T-cell (primary cell): ENCODE measurements at regions not wholly inside any gene's neighbourhood (a gene's known extent, or its start where the extent isn't known, plus 50 kb on each side); places are given as distances from the start of the nearest gene placed in this dataset.
A peak's percentile ranks its signal among the peaks of the same experiment; 100 is the strongest.

Source experiments
- ATAC-seq, 4 experiments: fragments of 200-7000 bp in 3 of 4; fragments of 150-1000 bp in 1 of 4; cut with Tn5 transposase; replicated peaks in 1 of 4; 1 replicate in 3 of 4; 2 replicates in 1 of 4; pipeline ENCODE4 v1.10.0; 2021; ENCODE audit warnings: moderate library complexity in 3 of 4, mild to moderate bottlenecking in 2 of 4, moderate number of reproducible peaks in 1 of 4
- CTCF ChIA-PET, 2 donors: fragments of 300-600 bp; sonication (Branson Sonifier 250); formaldehyde crosslinking; loops; one replicate each; lab custom pipeline; 2022; ENCODE audit warnings: antibody characterized with exemption in 2 of 2; lab: Charles Lee
- POLR2A ChIA-PET, 2 donors: fragments of 300-600 bp; sonication (Branson Sonifier 250); formaldehyde crosslinking; loops; one replicate each; lab custom pipeline; 2022; ENCODE audit warnings: antibody characterized with exemption in 2 of 2; lab: Charles Lee
- DNase-seq, 35 experiments: peaks; one replicate each; pipeline versions ENCODE4 v3.0.0 to v3.0.0-alpha.2; 2013 to 2023
- H3K27ac ChIP-seq: one replicate; pipeline ENCODE4 v1.5.1; 2013; ENCODE audit warnings: low read length
- H3K27me3 ChIP-seq, 2 experiments: replicated peaks in 1 of 2; 1 replicate in 1 of 2; 2 replicates in 1 of 2; pipeline versions ENCODE4 v1.6.1 to v1.7.0; 2013; ENCODE audit warnings: low read length in 1 of 2, mixed read lengths in 1 of 2; ENCODE audit not compliant: control insufficient read depth in 2 of 2, insufficient read depth in 2 of 2; ENCODE audit errors: extremely low read depth in 1 of 2
- H3K36me3 ChIP-seq, 2 donors: 1 replicate in 1 of 2; 2 replicates in 1 of 2; pipeline versions ENCODE4 v1.6.1 to v1.7.0; 2013; ENCODE audit warnings: low read length in 1 of 2; ENCODE audit not compliant: control insufficient read depth in 2 of 2, insufficient read depth in 1 of 2; ENCODE audit errors: extremely low read depth in 1 of 2
- H3K4me1 ChIP-seq, 2 experiments: 1 replicate in 1 of 2; 2 replicates in 1 of 2; pipeline versions ENCODE4 v1.6.1 to v1.7.0; 2013; ENCODE audit warnings: low read length in 2 of 2, mixed read lengths in 1 of 2; ENCODE audit not compliant: insufficient read depth in 2 of 2, control insufficient read depth in 1 of 2; ENCODE audit errors: extremely low read depth in 1 of 2
- H3K4me3 ChIP-seq, 2 donors: 1 replicate in 1 of 2; 2 replicates in 1 of 2; pipeline versions ENCODE4 v1.5.1 to v1.7.0; 2013; ENCODE audit warnings: mild to moderate bottlenecking in 2 of 2, low read length in 1 of 2, moderate library complexity in 1 of 2; ENCODE audit not compliant: control insufficient read depth in 1 of 2; ENCODE audit errors: extremely low read depth in 1 of 2
- H3K9me3 ChIP-seq: 2 replicates; pipeline ENCODE4 v1.7.0; 2013
- H3K27ac Mint-ChIP-seq, 2 donors: one replicate each; pipeline ENCODE4 v1.8.0; 2020 to 2021; ENCODE audit warnings: mild to moderate bottlenecking in 2 of 2, mixed read lengths in 2 of 2
- H3K27me3 Mint-ChIP-seq, 2 donors: one replicate each; pipeline ENCODE4 v1.8.0; 2021 to 2022; ENCODE audit warnings: mixed read lengths in 2 of 2
- H3K36me3 Mint-ChIP-seq: one replicate; pipeline ENCODE4 v1.8.0; 2021; ENCODE audit warnings: mixed read lengths
- H3K4me1 Mint-ChIP-seq, 3 donors: one replicate each; pipeline ENCODE4 v1.8.0; 2020 to 2022; ENCODE audit warnings: mixed read lengths in 3 of 3, mild to moderate bottlenecking in 1 of 3
- H3K4me3 Mint-ChIP-seq, 3 donors: one replicate each; pipeline ENCODE4 v1.8.0; 2020 to 2022; ENCODE audit warnings: mild to moderate bottlenecking in 3 of 3, mixed read lengths in 3 of 3, moderate library complexity in 3 of 3
- H3K9me3 Mint-ChIP-seq, 3 donors: one replicate each; pipeline ENCODE4 v1.8.0; 2020 to 2022; ENCODE audit warnings: mixed read lengths in 3 of 3
- WGBS: methylation state at CpG from one replicate; pipeline ENCODE4 v1.1.5; 2013; ENCODE audit warnings: missing lambda C conversion rate; ENCODE audit not compliant: insufficient coverage; 5-methylcytosine and 5-hydroxymethylcytosine counted together

- Histone ChIP-seq H3K27ac (peak overlapping the region; percentile 30), H3K9me3 (no peaks in the 10 kb centered on the region), H3K4me3 (no peak overlapping the region), H3K36me3 (no peaks in the 10 kb centered on the region), H3K27me3 (no peaks in the 10 kb centered on the region), H3K4me1 (peaks cover 0 to 24% of the 10 kb centered on the region in 2 experiments)
- POLR2A ChIA-PET: interaction anchor here in 1 of 2 donors (0.7 kb wide), 1 partner anchor 40 kb away, joined by 3 read pairs; no protein-coding TSS in a partner anchor
- Mint-ChIP-seq H3K27me3 (no peaks in the 10 kb centered on the region), H3K36me3 (peaks cover 7% of the 10 kb centered on the region), H3K4me3 (peak overlapping the region in 1 of 3 donors; percentile 41), H3K9me3 (peaks cover 0 to 3% (median 0%) of the 10 kb centered on the region in 3 donors), H3K4me1 (peaks cover 40 to 54% (median 52%) of the 10 kb centered on the region in 3 donors), H3K27ac (peak overlapping the region; percentile 91 to 93)
- 100% methylated on average over 1 of the region's 1 CpG for WGBS
- CTCF ChIA-PET: no interaction called here
- DNase-seq (no peak), ATAC-seq (peak in 2 of 4 experiments; percentile 7 to 38)
Measured at GRCh38 chr12:11998944-11999315, 71.8 kb upstream of the BCL2L14 start.

GRCh38 chr12:12003609-12004008, 67.1 kb upstream of the BCL2L14 start:
- Mint-ChIP-seq H3K9me3 (peaks cover 0 to 2% (median 0%) of the 10 kb centered on the region in 3 donors), H3K4me3 (no peak overlapping the region), H3K27me3 (no peaks in the 10 kb centered on the region), H3K27ac (peak overlapping the region; percentile 33 to 80), H3K4me1 (peaks cover 55 to 69% (median 62%) of the 10 kb centered on the region in 3 donors), H3K36me3 (peaks cover 5% of the 10 kb centered on the region)
- no peak overlapping the region for H3K27ac ChIP-seq
- no CpG with 5 or more reads among the region's 5 CpGs for WGBS
- DNase-seq (no peak), ATAC-seq (no peak)
- peaks cover 11 to 35% of the 10 kb centered on the region in 2 experiments for H3K4me1 ChIP-seq
- no peak overlapping the region for H3K4me3 ChIP-seq
- POLR2A ChIA-PET: interaction anchor here (0.6 to 0.7 kb wide), 2 partner anchors 220 to 309 kb away, joined by 6 to 11 read pairs; no protein-coding TSS in a partner anchor
- H3K9me3 ChIP-seq: no peaks in the 10 kb centered on the region
- CTCF ChIA-PET: interaction anchor here (0.6 to 0.7 kb wide), 2 partner anchors 172 to 733 kb away, joined by 3 to 4 read pairs; no protein-coding TSS in a partner anchor
- H3K36me3 ChIP-seq: no peaks in the 10 kb centered on the region
- H3K27me3 ChIP-seq: no peaks in the 10 kb centered on the region

GRCh38 chr12:12004524-12004923, 66.2 kb upstream of the BCL2L14 start:
- Mint-ChIP-seq H3K4me1 (peaks cover 55 to 70% (median 64%) of the 10 kb centered on the region in 3 donors), H3K4me3 (no peak overlapping the region), H3K27me3 (no peaks in the 10 kb centered on the region), H3K27ac (peak overlapping the region; percentile 36 to 44), H3K9me3 (peaks cover 0 to 2% (median 0%) of the 10 kb centered on the region in 3 donors), H3K36me3 (peaks cover 5% of the 10 kb centered on the region)
- H3K9me3 ChIP-seq: no peaks in the 10 kb centered on the region
- CTCF ChIA-PET: no interaction called here
- ATAC-seq (no peak), DNase-seq (no peak)
- H3K27me3 ChIP-seq: no peaks in the 10 kb centered on the region
- no peak overlapping the region for H3K4me3 ChIP-seq
- H3K4me1 ChIP-seq: peaks cover 21 to 36% of the 10 kb centered on the region in 2 experiments
- no peaks in the 10 kb centered on the region for H3K36me3 ChIP-seq
- H3K27ac ChIP-seq: no peak overlapping the region
- POLR2A ChIA-PET: interaction anchor here in 1 of 2 donors (0.7 kb wide), 1 partner anchor 219 kb away, joined by 11 read pairs; no protein-coding TSS in a partner anchor
- WGBS: 95% methylated on average over 3 of the region's 3 CpGs

- peaks cover 36 to 57% of the 10 kb centered on the region in 2 experiments for H3K4me1 ChIP-seq
Measured at GRCh38 chr12:12007001-12007712, 63.6 kb upstream of the BCL2L14 start.

GRCh38 chr12:12007713-12008231, 63.0 kb upstream of the BCL2L14 start:
- ATAC-seq (no peak), DNase-seq (peak in 2 of 35 experiments; percentile 17 to 41)
- H3K27me3 Mint-ChIP-seq: no peaks in the 10 kb centered on the region
- H3K9me3 Mint-ChIP-seq: peaks cover 0 to 2% (median 0%) of the 10 kb centered on the region in 3 donors
- Histone ChIP-seq H3K27ac (peak overlapping the region; percentile 60), H3K4me1 (peaks cover 36 to 59% of the 10 kb centered on the region in 2 experiments), H3K27me3 (no peaks in the 10 kb centered on the region), H3K9me3 (no peaks in the 10 kb centered on the region), H3K36me3 (no peaks in the 10 kb centered on the region), H3K4me3 (peak overlapping the region in 1 of 2 donors; percentile 5)
- ChIA-PET CTCF (interaction anchor here in 1 of 2 donors (1.3 kb wide), 2 partner anchors 25 to 27 kb away, joined by 6 read pairs; no protein-coding TSS in a partner anchor), POLR2A (interaction anchor here in 1 of 2 donors (0.7 to 0.8 kb wide), 2 partner anchors 27 to 462 kb away, joined by 3 to 7 read pairs; no protein-coding TSS in a partner anchor)
- peak overlapping the region; percentile 94 to 96 for H3K27ac Mint-ChIP-seq
- peak overlapping the region; percentile 37 to 80 (median 50) for H3K4me3 Mint-ChIP-seq
- H3K4me1 Mint-ChIP-seq: peaks cover 77 to 87% (median 79%) of the 10 kb centered on the region in 3 donors
- 53% methylated on average over 9 of the region's 9 CpGs for WGBS
- H3K36me3 Mint-ChIP-seq: peaks cover 2% of the 10 kb centered on the region

More at GRCh38 chr12:12007001-12007712, 63.6 kb upstream of the BCL2L14 start:
- H3K9me3 Mint-ChIP-seq: peaks cover 0 to 2% (median 0%) of the 10 kb centered on the region in 3 donors
- Histone ChIP-seq H3K27ac (peak overlapping the region; percentile 60), H3K27me3 (no peaks in the 10 kb centered on the region), H3K36me3 (no peaks in the 10 kb centered on the region), H3K9me3 (no peaks in the 10 kb centered on the region), H3K4me3 (no peak overlapping the region)
- peak overlapping the region; percentile 94 to 96 for H3K27ac Mint-ChIP-seq
- H3K36me3 Mint-ChIP-seq: peaks cover 2% of the 10 kb centered on the region
- ChIA-PET POLR2A (interaction anchor here in 1 of 2 donors (0.7 kb wide), 1 partner anchor 462 kb away, joined by 7 read pairs; no protein-coding TSS in a partner anchor), CTCF (interaction anchor here in 1 of 2 donors (1.3 kb wide), 2 partner anchors 26 kb away, joined by 6 read pairs; no protein-coding TSS in a partner anchor)
- H3K27me3 Mint-ChIP-seq: no peaks in the 10 kb centered on the region
- peak overlapping the region in 2 of 3 donors; percentile 37 to 80 for H3K4me3 Mint-ChIP-seq
- H3K4me1 Mint-ChIP-seq: peaks cover 71 to 87% (median 79%) of the 10 kb centered on the region in 3 donors
- 32% methylated on average over 4 of the region's 7 CpGs for WGBS
- DNase-seq (peak in 3 of 35 experiments; percentile 44 to 55 (median 48)), ATAC-seq (peak in 1 of 4 experiments; percentile 11)
